ENCODE measurements at regions not wholly inside any gene's neighbourhood (a gene's known extent, or its start where the extent isn't known, plus 50 kb on each side); places are given as distances from the start of the nearest gene placed in this dataset.

GRCh38 chr5:52073993-52074689, 690.9 kb downstream of the ISL1 start:
- TF ChIP-seq POLR2A (IDR thresholded peaks at IDR 0.05; ENCODE audit: low read depth, low read length) = no peak
- no peak for TF ChIP-seq POLR2AphosphoS5 (IDR thresholded peaks at IDR 0.05; ENCODE audit: low read depth, low read length)
